Esophagus muscularis mucosa (tissue), 4 donors: ENCODE measurements at regions not wholly inside any gene's neighbourhood (a gene's known extent, or its start where the extent isn't known, plus 50 kb on each side); places are given as distances from the start of the nearest gene placed in this dataset.

Experiments used
- DNase-seq: peaks from one replicate; pipeline ENCODE4 v3.0.0-alpha.2; 2017; ENCODE audit errors: extremely low spot score
- H3K27ac ChIP-seq, 4 donors: fragments of 200-600 bp; sonication (generic); replicated peaks in 1 of 4; 1 replicate in 3 of 4; 2 replicates in 1 of 4; pipeline ENCODE4 v1.5.1; 2016 to 2019; ENCODE audit warnings: mild to moderate bottlenecking in 1 of 4
- H3K27me3 ChIP-seq, 4 donors: fragments of 200-600 bp; sonication (generic); one replicate each; pipeline versions ENCODE4 v1.5.1 to v1.6.0; 2016 to 2019
- H3K36me3 ChIP-seq, 4 donors: fragments of 200-600 bp; sonication (generic); one replicate each; pipeline ENCODE4 v1.5.1; 2016 to 2019
- H3K4me1 ChIP-seq, 4 donors: fragments of 200-600 bp; sonication (generic); one replicate each; pipeline ENCODE4 v1.5.1; 2016 to 2019
- H3K4me3 ChIP-seq, 4 donors: fragments of 200-600 bp; sonication (generic); 1 replicate in 2 of 4; 2 replicates in 2 of 4; pipeline ENCODE4 v1.5.1; 2016 to 2019; ENCODE audit warnings: mild to moderate bottlenecking in 4 of 4, moderate library complexity in 1 of 4
- H3K9me3 ChIP-seq, 4 donors: fragments of 200-600 bp; sonication (generic); 1 replicate in 3 of 4; 2 replicates in 1 of 4; pipeline ENCODE4 v1.5.1; 2016 to 2019
- EP300 ChIP-seq: sonication (generic); formaldehyde crosslinking; IDR thresholded peaks from one replicate; pipeline ENCODE4 v1.6.1; 2017; ENCODE audit warnings: antibody characterized with exemption
- POLR2A ChIP-seq: fragments of 450-650 bp; IDR thresholded peaks from one replicate; pipeline ENCODE4 v1.6.1; 2017; ENCODE audit warnings: antibody characterized with exemption, moderate library complexity, mild to moderate bottlenecking, low read depth
- POLR2AphosphoS5 ChIP-seq, 2 donors: sonication (generic); formaldehyde crosslinking; IDR thresholded peaks; one replicate each; pipeline ENCODE4 v1.6.1; 2017; ENCODE audit warnings: antibody characterized with exemption in 2 of 2
- WGBS: methylation state at CpG from one replicate; pipeline ENCODE4 v1.1.5; 2018; 5-methylcytosine and 5-hydroxymethylcytosine counted together
- intact Hi-C: fragments of 100-400 bp; cut with DNase I; formaldehyde crosslinking; loops from one replicate; pipeline ENCODE4 v1.15.1; 2023
- TF ChIP-seq, protein P1 (sequence below), 3 experiments: fragments of 200-600 bp in 2 of 3; fragments of 450-650 bp in 1 of 3; sonication (generic) in 2 of 3; IDR thresholded peaks; one replicate each; pipeline ENCODE4 v1.5.1; 2017 to 2019; ENCODE audit warnings: antibody characterized with exemption in 3 of 3, mild to moderate bottlenecking in 2 of 3, moderate library complexity in 1 of 3

DNA sequence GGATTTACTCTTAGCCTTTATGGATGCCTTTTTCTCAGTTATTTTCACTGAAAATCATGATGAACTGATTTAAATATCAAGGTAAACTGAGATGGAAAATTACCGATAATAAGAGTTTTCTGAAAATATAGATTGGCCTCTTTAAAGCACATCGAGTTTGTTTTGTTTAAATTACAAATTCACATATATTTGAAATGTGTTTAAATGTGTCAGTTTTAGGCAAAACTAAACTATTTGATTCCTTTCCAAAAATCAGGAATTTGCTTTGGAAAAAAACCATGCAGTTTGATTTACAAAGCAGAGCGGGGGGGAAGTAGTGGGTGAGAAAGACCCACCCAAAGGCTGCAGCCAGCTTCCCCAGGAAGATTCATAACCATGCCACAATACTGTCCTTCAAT lies 52.0 kb upstream of the EML4 start:
- Histone ChIP-seq H3K27ac (no peak overlapping the region), H3K9me3 (no peaks in the 10 kb centered on the region), H3K4me1 (peaks cover 15 to 27% (median 24%) of the 10 kb centered on the region in 4 donors), H3K36me3 (no peaks in the 10 kb centered on the region), H3K4me3 (no peak overlapping the region), H3K27me3 (no peaks in the 10 kb centered on the region)
- TF ChIP-seq EP300 (no peak), POLR2A (no peak), POLR2AphosphoS5 (IDR thresholded peaks at IDR 0.05) (no peak)
- TF ChIP-seq, protein P1, sequence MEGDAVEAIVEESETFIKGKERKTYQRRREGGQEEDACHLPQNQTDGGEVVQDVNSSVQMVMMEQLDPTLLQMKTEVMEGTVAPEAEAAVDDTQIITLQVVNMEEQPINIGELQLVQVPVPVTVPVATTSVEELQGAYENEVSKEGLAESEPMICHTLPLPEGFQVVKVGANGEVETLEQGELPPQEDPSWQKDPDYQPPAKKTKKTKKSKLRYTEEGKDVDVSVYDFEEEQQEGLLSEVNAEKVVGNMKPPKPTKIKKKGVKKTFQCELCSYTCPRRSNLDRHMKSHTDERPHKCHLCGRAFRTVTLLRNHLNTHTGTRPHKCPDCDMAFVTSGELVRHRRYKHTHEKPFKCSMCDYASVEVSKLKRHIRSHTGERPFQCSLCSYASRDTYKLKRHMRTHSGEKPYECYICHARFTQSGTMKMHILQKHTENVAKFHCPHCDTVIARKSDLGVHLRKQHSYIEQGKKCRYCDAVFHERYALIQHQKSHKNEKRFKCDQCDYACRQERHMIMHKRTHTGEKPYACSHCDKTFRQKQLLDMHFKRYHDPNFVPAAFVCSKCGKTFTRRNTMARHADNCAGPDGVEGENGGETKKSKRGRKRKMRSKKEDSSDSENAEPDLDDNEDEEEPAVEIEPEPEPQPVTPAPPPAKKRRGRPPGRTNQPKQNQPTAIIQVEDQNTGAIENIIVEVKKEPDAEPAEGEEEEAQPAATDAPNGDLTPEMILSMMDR (IDR thresholded peaks at IDR 0.05) = no peak
- no peak for DNase-seq
- intact Hi-C loops = no loop called here
- WGBS = 78% methylated on average over 3 of the region's 3 CpGs

DNA sequence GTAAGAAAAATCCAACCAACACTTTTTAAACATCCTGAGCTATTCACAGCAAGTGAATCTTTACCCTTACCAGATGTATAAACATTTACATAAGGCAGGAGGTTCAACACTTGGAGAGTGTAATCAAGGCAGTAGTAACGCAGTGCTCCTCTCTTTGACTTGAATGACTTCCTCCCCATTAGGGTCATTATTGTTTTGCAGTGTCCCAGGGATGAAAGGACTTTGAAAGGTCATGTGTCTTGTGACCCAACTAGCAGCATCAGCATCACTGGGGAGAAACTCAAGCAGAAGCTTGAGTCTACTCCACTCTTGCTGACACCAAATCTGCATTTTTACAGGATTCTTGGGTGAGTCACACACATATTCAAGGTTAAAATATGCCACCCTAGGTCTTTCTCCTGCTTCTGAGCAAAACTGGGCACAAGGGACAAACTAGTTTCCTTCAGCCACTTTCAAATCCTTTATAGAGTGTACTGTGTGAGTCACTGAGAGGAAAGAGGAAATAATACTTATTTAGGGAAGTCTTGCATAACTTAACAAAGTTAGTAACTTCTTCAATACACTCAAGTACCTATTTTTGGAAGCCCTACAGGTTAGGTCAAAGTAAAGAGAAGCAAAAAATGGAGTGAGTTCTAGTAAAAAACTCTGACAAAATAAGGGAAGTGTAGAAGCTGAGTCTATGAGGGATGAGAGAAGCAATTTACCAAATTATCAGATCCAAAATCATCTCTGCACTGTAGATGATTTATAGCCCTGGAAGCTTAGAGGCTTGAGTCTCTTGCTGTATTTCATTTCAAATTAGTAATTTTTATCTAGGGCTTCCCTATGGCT lies 51.0 kb upstream of the EML4 start:
- H3K9me3 ChIP-seq = no peaks in the 10 kb centered on the region
- WGBS = 12% methylated on average over 1 of the region's 1 CpG
- TF ChIP-seq POLR2A (no peak), EP300 (no peak), POLR2AphosphoS5 (IDR thresholded peaks at IDR 0.05) (peak in 1 of 2 donors; percentile 21)
- TF ChIP-seq, protein P1 (IDR thresholded peaks at IDR 0.05) = no peak
- H3K4me3 ChIP-seq = no peak overlapping the region
- peaks cover 15 to 27% (median 24%) of the 10 kb centered on the region in 4 donors for H3K4me1 ChIP-seq
- no peaks in the 10 kb centered on the region for H3K27me3 ChIP-seq
- H3K36me3 ChIP-seq = no peaks in the 10 kb centered on the region
- no peak for DNase-seq
- H3K27ac ChIP-seq = peak overlapping the region in 3 of 4 donors; percentile 31 to 60 (median 56)
- intact Hi-C loops = no loop called here

DNA sequence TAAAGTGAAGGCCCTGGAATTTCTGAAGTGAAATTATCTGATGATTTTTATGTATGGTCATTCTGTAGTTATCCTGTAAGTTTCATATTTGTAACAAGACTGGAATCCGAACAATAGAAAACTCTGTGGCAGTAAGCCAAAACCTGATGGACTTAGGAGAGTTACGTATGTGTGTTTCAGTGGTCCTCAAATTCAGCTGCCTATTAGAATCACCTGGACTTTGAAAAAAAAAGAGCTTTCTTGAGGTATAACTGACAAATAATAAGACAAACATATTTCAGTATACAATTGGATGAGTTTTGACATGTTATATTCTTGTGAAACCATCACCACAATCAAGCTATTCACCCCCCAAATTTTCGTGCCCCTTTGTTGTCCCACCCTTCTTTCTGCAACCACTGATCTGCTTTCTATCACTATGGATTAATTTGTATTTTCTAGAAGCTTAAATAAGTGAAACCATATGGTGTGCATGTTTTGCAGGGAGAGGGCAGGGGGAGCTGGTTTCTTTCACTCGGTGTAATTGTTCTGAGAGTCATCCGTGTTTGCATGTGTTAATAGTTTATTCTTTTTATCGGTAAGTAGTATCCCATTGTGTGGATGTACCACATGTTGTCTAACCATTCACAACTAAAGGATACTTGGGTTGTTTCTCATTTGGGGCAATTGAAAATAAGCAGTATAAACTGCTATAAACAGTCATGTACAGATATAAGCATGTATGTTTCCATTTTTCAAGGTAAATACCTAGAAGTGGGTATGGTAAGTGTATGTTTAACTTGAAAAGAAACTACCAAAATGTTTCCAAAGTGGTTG lies 50.2 kb upstream of the EML4 start:
- Histone ChIP-seq H3K27ac (peak overlapping the region in 3 of 4 donors; percentile 31 to 60 (median 56)), H3K9me3 (no peaks in the 10 kb centered on the region)
- 61% methylated on average over 6 of the region's 6 CpGs for WGBS

More for the DNA sequence above, 50.2 kb upstream of the EML4 start:
- H3K27me3 ChIP-seq = no peaks in the 10 kb centered on the region
- no peak overlapping the region for H3K4me3 ChIP-seq
- H3K4me1 ChIP-seq = peaks cover 15 to 27% (median 24%) of the 10 kb centered on the region in 4 donors
- no peak for DNase-seq
- no peaks in the 10 kb centered on the region for H3K36me3 ChIP-seq
- TF ChIP-seq, protein P1 (IDR thresholded peaks at IDR 0.05) = no peak
- intact Hi-C loops = no loop called here
